ENCODE measurements at regions not wholly inside any gene's neighbourhood (a gene's known extent, or its start where the extent isn't known, plus 50 kb on each side); places are given as distances from the start of the nearest gene placed in this dataset.
A peak's percentile ranks its signal among the peaks of the same experiment; 100 is the strongest.
"Not testable (repeated sequence)": the region's sequence is repeated elsewhere in the genome, so short reads cannot be mapped to it uniquely, and the experiment has no call there.

DNA sequence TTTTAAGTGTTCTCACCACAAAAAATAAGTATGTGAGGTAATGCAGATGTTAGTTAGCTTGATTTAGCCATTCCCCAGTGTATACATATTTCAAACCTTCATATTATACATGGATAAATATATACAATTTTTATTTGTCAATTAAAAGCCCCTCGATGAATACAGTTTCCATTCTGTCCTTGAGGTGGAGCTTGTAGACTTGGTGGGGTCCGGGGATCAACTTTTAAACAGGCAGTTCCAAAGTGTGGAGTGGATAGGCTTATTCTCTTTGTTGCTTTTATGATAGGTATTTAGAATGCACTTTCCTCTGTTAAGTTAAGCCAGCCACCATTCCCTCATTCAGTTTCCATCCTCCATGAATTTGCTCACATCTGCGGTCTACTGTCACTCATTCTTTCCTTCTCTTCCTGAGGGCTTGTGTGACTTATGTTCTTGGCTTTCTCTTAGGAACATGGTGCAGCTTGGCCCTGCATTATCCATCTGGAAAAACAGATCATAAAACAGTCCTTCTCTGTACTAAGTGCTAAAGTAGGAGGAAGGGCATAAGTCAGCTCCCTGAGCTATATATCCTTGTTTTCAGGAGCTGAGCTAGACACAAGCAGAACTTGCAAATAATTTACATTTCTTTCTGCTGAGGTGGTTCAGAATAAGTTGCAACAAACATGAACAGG is 149.1 kb downstream of the NFKBIZ start:
- DNase-seq (ENCODE audit: low read depth): no peak

DNA sequence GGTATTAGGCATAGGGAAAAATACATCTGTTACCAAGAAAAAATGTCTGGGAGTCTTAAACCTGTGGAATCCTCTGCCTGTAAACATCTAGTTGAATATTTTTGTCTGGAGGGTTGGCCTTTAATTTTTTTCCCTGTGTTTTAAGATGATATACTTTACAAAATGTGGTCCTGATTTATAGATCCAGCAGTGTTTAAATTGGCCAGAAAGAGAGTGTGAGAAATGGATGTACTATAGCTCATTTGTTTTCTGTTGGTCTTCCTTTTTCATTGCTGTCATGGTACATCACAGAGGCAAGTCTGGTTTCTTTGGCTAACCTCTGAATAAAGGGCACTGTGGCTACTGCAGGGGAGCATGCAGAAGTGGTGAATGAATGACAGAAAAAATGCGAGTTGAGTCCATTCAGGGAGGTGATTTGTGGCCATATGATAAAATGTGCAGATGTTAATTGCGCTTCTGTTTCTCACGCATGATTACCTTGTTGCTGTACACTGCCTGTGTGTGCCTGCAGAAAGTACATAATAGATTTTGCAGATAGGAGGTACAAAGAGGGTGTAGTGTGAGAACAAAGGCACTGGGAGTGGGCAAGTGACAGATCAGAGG is 150.0 kb downstream of the NFKBIZ start:
- no peak for DNase-seq (ENCODE audit: low read depth)

DNA sequence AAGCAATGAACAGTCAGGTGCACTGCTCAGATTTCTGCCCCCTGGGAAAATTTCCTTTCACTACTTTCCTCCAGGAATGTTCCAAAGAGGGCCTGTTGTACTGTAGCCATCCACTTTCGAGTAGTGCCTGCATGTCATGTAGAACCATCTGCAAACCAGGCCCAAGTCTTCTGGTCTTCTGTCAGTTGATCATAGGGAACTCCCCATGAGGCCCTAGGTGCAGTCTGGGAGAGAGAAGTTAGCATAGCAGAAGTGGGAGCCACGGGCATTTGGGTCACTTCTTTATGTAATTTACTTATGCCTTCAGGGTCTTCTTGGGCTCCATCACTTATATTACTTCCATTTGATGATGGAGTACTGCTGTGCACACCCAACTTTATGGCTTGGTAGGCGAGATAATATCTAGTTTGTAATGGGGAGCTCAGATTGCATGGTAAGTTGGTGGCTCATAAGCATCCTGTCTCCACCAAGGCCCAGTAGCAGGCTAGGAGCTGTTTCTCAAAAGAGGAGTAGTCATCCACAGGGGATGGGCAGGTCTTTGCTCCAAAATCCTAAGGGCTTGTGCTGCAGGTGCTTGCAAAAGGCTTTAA is 151.4 kb downstream of the NFKBIZ start:
- DNase-seq (ENCODE audit: low read depth): no peak

DNA sequence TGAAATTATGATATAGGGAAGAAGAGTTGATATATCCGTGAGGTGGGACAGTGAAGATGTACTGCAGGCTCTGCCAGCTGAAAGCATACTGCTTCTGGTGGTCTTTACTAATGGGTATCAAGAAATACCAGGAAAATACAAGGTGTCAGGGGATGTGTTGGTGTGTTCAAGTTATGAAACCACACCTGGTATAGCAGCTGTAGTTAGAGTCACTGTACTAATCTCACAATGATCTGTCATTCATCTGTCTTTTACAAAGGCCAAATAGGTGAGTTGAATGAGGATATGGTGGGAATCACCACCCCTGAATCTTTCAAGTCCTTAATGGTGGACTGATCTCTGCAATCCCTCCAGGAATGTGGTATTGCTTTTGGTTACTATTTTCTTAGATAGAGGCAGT is 152.7 kb downstream of the NFKBIZ start:
- DNase-seq (ENCODE audit: low read depth): no peak

DNA sequence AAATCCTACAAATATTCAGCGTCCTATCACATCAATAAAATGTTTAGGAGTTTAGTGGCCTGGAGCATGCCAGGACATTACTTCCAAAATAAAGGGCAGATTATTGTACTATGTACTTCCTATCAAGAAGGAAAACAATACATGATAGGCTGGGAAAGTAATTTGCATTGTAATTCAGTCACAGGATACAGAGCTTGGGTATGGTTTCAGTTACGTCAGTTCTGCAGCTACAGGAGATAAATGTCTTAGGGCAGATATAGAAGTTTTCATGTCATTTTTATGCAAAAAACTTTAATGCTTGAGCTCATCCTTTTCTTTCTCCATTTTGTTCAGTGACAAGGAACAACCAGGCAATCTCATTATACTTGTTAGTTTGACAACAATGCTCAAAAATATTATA is 155.2 kb downstream of the NFKBIZ start:
- no peak for DNase-seq (ENCODE audit: low read depth)

DNA sequence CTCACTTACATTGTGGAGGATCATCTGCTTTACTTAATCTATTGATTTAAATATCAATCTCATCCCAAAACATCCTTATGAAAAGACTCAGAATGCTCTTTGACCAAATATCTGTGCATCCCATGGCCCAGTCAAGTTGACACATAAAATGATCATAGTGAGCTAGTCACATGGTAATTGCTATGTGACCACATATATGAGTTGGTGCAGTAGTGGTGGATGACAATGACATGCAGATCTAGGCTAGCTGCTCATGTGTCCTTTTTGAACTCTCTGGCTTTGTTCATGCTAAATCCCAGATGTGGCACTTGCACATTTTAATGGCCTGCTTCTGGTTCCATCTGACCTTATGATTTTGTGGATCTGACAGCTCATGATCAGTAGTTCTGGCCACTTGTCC is 156.2 kb downstream of the NFKBIZ start:
- no peak for DNase-seq (ENCODE audit: low read depth)

DNA sequence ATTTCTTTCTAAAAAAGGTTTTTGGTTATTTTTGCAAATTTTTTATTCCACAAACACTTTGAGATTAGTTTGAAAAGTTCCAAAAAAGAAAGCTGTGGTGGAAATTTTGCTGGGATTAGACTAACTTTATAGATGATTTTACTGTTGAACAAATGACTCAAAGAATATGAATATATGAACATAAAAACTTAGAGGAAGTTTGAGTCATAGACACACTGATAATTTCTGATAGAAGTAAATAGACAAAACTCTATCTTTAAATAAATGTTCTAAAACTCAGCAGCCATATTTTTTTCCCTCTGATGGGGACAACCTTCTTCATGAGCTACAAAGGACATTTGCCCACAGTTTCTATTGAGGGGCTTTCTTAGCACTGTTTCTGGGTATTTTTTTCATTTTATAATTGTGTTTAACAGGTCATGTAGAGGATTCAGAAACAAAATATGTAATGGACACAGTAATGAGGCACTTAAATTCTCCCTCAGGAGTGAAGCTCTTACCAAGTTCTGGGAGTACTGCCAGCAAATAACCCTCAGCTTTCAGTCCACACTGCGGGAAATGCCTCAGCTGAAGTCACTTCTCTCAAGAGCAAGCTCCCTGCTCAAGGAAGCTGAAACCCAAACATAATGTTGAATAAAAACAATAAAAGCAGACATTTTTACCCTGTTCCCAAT is 157.6 kb downstream of the NFKBIZ start:
- DNase-seq (ENCODE audit: low read depth): no peak

DNA sequence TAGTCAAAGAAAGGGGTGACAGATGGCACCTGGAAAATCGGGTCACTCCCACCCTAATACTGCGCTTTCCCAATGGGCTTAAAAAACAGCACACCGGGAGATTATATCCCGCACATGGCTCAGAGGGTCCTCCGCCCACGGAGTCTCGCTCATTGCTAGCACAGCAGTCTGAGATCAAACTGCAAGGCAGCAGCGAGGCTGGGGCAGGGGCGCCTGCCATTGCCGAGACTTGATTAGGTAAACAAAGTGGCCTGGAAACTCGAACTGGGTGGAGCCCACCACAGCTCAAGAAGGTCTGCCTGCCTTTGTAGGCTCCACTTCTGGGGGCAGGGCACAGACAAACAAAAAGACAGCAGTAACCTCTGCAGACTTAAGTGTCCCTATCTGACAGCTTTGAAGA is 159.1 kb downstream of the NFKBIZ start:
- not testable (repeated sequence) for DNase-seq (ENCODE audit: low read depth)

DNA sequence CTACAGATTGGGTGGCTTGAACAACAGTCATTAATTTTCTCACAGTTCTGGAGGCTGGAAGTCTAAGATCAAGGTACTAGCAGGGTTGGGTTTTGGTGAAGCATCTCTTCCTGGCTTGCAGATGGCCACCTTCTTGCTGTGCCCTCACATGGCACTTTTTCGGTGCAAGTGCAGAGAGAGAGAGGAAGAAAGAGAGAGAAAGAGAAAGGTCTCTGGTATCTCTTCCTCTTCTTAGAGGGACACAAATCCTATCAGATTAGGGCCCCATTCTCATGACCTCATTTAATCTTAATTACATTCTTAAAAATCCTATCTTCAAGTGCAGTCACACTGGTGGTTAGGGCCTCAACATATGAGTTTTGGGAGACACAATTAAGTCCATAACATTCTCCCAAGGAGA is 167.1 kb downstream of the NFKBIZ start:
- no peak for DNase-seq (ENCODE audit: low read depth)

DNA sequence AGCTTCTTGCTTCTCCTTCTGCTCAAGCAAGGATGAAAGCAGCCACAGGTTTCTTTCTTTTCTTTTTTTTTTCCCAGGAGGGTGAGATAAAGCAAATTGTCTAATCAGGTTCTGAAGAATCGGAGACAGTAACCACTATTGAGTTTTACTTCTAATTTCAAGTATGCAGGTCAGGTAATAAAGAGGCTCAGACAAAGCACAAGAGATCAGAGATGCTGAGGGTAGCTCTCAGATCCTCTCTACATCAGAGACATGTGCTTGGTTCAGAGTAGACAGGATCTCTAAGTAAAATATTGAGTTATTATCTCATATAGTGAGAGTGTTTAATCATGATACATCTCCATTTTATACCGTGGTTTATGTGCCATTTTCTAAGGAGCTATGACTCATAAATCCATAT is 168.5 kb downstream of the NFKBIZ start:
- no peak for DNase-seq (ENCODE audit: low read depth)

DNA sequence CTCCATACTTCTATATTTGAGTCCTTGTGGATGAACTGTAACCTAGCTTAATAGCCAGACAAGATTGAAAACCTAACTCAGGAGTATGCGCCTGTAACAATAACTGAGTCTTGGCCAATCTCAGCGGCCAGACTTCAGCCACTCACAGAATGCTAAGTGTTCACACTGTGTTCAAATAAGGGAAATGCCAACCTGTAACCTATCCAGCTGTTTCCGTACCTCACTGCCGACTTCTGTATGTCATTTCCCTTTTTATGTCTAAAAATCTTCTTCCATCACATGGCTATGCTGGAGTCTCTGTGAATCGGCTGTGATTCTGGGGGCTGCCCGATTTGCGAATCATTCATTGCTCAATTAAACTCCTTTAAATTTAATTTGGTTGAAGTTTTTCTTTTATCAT is 169.2 kb downstream of the NFKBIZ start:
- DNase-seq (ENCODE audit: low read depth): no peak

DNA sequence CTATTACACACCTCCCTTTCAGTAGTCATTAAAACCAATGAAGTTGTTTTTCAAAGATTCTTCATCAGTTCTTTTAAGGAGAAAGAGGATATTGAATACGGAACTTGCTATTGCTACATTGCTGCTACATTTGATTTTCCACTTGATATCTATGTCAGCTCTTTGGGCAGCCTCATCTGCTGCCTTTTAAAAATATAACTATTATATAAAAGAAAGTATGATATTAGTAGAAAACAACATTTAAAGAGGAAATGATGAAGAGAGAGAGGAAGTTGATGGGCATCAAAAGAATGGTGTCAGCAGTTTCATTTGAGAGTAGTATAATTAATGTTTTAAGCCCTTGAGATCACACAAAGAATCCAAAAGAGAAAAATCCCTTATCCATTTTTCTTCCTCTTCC is 171.4 kb downstream of the NFKBIZ start:
- DNase-seq (ENCODE audit: low read depth): no peak

DNA sequence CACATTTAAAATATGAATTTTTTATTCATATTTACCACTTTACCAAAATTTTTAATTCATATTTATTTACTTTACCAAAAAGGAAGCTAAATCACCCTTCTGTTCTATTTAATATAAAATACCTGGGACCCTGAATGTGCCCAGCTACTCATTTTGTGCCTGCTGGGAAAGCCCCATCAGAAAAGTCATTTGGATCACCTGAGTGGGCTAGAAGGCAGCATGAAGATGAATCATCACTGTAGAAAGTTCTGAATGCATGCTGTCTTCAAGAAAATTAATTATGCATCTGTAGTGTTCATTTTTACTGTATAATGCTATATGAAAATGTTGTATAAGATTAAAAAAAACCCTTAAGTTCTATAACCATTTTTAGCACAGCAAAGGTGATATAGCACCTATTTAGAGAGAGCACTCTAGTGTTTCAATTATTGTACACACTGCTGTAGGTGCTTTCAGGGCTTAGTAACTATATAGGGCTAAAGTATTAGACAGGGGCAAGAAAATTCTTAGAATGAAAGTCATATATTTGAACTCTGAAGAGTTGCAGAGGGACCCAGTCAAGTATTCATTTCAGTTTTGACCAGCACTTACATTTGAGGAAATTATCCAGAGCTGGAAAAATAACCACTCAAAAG is 175.1 kb downstream of the NFKBIZ start:
- peak; percentile 4 for DNase-seq (ENCODE audit: low read depth)

DNA sequence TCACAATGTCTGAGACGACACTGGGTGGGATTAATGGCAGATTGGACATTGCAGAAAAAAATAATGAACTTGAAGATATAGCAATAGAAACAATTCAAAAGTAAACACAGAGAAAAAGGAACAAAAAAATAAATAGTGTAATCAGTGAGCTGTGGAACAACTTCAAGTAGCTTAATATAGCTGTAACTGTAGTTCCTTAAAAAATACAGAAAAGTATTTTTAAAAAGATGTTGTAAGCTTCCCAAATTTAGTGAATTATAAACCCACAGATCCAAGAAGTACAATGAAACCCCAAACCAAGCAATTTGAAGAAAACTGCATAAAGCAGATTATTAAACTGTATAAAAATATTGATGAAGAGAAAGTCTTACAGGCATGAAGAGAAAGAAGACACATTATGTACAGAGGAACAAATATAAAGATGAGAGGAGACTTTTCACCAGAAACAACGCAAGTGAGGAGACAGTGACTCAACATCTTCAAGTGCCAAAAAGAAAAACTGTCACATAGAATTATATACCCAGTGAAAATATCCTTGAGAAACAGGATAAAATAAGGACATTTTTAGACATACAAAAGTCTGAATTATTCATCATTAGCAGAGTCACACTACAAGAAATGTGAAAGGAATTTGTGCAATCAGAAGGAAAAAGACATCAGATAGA is 176.4 kb downstream of the NFKBIZ start:
- DNase-seq (ENCODE audit: low read depth): no peak

DNA sequence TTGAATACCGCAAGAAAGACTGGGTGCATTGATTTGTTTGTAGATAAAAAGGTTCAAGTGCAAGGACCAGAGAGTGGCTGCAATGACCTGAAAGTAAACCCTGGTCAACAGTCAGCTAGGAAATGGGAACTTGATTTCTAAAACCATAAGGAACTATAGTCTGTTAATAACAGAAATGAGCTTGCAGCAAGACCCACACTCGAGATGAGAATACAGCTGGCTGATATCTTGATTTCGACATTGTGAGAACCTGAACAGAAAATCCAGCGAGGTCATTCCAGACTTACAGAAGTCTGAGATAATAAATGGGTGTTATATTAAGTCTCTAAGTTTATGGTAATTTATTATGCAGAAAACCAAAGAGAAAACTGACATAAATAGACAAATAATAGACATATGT is 177.3 kb downstream of the NFKBIZ start:
- DNase-seq (ENCODE audit: low read depth): no peak

DNA sequence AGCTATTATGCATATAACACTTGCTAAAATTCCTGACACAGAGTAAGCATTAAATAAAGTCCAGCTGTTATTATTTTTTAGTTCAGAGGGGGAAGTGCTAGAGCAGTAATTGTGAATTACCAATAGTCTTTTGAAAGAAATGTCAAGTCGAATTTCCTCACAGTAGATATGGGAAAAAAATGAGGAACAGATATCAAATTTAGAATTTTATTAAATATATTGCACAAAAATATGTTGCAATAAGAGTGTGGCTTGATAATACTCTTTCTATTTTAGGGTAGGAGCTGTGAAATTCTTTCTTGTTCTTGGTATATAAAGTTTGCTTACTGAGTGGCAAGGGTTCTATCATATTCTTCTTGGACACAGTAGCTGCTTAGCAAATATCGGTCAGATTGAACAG is 181.3 kb downstream of the NFKBIZ start:
- DNase-seq (ENCODE audit: low read depth): no peak

DNA sequence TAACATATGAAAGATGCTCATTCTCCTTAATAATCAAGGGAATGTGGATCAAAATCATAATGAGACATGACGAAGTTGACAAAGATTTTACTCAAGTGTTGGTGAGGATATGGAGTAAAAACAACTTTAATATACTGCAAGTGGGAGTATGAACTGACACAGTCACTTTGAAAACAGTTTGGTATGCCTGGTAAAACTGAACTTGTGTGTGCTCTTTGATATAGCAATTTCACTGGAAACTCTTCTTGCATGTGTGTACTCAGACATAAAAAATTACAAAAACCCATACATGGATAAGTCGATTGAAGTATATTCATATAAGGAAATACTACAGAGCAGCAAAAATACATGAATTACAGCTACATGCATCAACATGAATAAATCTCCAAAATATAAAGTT is 182.5 kb downstream of the NFKBIZ start:
- no peak for DNase-seq (ENCODE audit: low read depth)

DNA sequence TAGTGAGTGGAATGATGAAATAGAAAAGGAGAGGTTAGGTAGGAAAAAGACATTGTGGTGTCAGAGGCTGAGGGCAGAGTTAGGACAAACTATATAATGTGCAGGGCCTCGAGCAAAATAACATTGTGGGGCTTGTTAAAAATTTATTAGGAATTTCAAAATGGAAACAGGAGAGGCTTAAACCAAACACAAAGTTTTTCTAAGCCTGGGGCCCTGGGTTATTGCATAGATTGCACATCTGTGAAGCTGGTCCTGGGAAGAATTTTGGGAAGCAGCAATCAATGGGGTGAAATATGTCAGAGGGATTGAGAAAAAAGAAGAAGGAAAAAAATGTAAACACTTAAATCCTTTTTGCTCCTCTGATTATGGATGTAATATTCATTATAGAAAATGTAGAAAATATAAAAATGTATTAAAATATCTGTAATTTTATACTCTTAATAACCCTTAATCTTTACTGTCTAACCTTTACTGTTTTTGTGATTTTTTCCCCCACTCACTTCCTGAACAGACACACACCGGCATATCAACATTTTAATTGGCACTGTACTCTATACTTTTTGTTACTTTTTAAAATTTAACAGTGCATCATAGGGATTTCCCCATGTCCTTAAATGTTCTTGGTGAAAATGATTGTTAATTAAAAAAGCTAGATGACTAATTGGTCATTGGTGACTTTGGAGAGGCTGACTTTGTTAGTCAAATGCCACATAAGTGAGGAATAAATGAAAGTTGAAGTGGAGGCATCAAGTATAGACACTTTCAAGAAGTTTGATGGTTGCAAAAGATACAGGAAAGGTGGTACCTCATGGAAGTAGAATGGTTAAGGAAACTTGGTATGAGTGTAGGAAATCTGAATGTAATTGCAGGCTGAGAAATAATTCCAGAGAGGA is 183.4 kb downstream of the NFKBIZ start:
- no peak for DNase-seq (ENCODE audit: low read depth)

DNA sequence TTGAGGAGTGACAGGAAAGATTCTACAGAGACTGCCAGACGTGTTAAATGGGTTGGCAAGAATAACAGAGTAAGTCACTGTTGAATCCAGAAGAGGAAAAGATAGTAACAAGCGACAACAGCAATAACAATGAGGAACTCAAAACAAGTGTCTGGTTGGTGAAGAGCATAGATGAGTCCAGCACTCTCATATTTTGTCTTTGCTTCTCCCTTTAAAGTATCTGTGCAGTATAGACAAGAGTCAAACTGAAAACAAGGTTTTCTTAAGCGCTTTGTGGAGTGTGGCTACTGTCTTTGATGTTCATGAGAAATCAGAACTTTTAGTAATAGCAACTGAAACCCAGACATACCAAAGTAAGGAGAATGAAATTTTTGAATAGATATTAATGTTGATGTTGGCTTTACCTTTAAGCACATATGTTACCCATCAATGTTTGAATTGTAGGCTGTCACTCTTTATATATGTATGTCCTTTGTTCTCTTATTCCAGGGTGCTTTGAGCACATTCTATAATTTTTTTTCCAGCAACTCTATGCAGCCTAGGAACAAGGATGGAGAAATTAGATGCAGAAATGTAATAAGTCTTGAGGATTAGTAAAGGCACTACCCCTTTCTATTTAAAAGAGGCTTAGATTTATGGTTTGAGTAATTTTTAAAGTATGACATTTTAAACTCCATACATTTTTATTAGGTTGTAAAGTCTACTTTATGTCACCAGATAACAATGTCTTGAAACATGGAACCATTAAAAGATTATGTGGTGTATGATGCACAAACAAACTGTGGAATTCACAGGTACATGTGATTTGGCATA is 185.5 kb downstream of the NFKBIZ start:
- DNase-seq (ENCODE audit: low read depth): no peak

DNA sequence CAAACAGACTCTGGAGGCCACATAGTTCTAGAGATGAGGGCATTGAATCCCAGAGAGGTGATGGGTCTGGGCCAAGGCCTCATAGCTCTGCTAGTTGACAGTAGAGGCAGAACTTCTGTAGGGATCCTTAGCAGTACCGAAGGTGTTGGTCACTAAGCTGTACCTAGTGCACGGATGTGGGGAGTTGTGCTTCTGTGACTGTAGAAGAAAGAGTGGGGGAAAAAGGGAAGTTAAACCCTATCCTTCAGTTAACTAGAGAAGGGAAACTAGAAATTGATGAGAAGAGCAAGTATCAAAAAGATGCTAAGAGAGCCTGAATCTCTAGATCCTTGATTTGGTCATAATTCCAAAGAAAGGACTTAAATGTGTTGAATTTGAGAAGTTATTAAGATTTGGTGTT is 186.7 kb downstream of the NFKBIZ start:
- DNase-seq (ENCODE audit: low read depth): no peak
